ENCODE measurements at regions not wholly inside any gene's neighbourhood (a gene's known extent, or its start where the extent isn't known, plus 50 kb on each side); places are given as distances from the start of the nearest gene placed in this dataset.

DNA sequence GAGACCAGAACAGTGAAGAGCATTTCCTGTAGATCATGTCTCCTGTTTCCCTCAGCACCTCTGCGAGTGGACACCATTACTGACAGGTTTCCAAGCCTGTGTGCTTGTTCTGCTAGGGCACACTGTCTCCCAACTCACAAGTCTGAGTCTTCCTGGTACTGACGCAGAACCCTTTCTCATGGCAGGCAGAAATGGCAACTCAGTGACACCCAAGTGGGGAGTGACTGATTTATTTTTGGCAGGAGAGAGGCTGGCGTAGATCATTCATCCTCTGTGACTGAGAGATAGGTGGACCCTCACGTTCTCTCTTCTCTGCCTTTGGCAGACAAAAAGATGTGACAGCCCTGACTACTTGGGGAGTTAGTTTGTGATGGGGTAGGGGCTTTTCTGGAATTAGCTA, 183.4 kb downstream of the RFC3 start:
- DNase-seq (ENCODE audit: extremely low spot score), result no peak
- POLR2A ChIA-PET, result no interaction called here
- CTCF ChIA-PET, result no interaction called here
- TF ChIP-seq, protein P1, sequence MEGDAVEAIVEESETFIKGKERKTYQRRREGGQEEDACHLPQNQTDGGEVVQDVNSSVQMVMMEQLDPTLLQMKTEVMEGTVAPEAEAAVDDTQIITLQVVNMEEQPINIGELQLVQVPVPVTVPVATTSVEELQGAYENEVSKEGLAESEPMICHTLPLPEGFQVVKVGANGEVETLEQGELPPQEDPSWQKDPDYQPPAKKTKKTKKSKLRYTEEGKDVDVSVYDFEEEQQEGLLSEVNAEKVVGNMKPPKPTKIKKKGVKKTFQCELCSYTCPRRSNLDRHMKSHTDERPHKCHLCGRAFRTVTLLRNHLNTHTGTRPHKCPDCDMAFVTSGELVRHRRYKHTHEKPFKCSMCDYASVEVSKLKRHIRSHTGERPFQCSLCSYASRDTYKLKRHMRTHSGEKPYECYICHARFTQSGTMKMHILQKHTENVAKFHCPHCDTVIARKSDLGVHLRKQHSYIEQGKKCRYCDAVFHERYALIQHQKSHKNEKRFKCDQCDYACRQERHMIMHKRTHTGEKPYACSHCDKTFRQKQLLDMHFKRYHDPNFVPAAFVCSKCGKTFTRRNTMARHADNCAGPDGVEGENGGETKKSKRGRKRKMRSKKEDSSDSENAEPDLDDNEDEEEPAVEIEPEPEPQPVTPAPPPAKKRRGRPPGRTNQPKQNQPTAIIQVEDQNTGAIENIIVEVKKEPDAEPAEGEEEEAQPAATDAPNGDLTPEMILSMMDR (IDR thresholded peaks at IDR 0.05; ENCODE audit: control extremely low read depth, extremely low read depth, low read depth, missing control alignments), result no peak

DNA sequence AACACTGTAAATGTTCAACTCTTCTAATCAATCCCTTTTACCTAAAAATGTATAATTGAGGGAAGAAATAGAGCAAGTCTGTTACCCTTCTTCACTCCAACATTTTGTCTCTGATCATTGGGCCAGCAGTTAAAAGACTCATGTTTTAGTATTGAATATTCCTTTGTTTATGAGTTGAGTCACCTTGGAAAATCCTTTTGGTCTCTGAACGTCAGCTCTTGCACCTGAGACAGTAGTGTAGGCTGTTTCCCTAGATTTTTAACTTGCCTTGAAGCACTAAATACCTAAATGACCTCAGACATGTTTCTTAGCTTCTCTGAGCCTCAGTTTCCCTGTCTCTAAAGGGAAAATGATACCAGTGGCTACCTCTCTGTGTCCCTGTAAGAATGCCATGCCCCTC, 184.2 kb downstream of the RFC3 start:
- no peak for DNase-seq (ENCODE audit: extremely low spot score)
- ChIA-PET POLR2A (no interaction called here), CTCF (no interaction called here)
- TF ChIP-seq, protein P1 (IDR thresholded peaks at IDR 0.05; ENCODE audit: control extremely low read depth, extremely low read depth, low read depth, missing control alignments), result no peak

DNA sequence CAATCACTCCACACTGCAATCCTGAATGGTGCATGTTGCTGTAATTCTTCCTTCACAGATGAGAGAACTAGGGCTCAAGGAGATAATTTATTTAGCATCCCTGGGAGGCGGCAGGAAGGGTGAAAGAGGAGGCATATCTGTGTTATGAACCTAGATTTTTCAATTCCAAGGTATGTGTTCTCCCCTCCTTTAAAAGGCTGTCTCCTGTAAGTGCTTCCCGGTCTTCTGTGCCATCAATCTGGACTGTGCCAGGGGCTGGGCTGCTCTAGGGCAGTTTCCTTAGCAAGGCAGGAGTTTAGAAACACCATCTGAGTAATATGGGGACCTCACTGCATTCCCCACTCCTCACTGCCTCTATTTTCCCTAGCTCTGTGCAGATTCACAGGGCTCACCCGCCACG, 185.0 kb downstream of the RFC3 start:
- ChIA-PET CTCF (interaction anchor here (1.2 kb wide), 1 partner anchor 9 kb away, joined by 3 read pairs; no protein-coding TSS in a partner anchor), POLR2A (no interaction called here)
- TF ChIP-seq, protein P1 (IDR thresholded peaks at IDR 0.05; ENCODE audit: control extremely low read depth, extremely low read depth, low read depth, missing control alignments), result no peak
- DNase-seq (ENCODE audit: extremely low spot score), result no peak

DNA sequence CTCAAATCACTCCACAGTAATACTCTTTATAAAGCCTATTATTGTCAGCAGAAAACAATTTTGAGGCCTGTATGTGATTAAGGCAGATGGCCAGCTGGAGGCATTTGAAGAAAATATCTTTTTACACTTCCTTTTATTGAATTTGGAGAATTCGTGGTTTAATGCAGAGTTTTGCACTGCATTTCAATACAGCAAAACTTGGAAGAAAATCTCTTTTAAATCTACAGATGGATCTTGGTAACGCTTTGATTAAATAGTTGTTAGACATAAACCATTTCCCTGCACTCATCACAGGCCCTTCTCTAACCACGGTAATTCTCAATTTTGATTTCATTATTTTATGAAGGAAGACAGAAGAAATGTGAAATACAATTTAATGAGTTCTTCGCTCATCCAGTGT, 185.7 kb downstream of the RFC3 start:
- TF ChIP-seq, protein P1 (IDR thresholded peaks at IDR 0.05; ENCODE audit: control extremely low read depth, extremely low read depth, low read depth, missing control alignments), result no peak
- ChIA-PET POLR2A (no interaction called here), CTCF (interaction anchor here (1.2 kb wide), 1 partner anchor 10 kb away, joined by 3 read pairs; no protein-coding TSS in a partner anchor)
- no peak for DNase-seq (ENCODE audit: extremely low spot score)

DNA sequence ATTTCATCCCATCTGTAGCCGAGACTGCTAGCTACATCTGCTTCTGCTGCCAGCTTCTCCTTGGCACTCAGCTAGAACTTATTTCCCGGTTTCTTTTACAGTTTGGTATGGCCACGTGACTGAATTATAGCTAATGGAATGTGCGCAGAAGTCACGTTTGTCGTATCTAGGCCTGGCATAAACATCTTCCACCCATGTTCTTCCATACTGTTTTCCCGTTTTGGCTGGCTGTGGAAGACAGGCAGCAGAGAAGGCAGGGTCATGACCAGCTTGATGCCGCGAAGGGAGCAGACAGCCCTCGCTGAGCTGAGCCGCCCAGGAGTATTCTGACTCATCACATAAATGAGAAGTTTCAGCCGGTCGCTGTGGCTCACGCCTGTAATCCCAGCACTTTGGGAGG, 186.7 kb downstream of the RFC3 start:
- DNase-seq (ENCODE audit: extremely low spot score), result no peak
- TF ChIP-seq, protein P1 (IDR thresholded peaks at IDR 0.05; ENCODE audit: control extremely low read depth, extremely low read depth, low read depth, missing control alignments), result no peak
- CTCF ChIA-PET, result no interaction called here
- POLR2A ChIA-PET, result no interaction called here

DNA sequence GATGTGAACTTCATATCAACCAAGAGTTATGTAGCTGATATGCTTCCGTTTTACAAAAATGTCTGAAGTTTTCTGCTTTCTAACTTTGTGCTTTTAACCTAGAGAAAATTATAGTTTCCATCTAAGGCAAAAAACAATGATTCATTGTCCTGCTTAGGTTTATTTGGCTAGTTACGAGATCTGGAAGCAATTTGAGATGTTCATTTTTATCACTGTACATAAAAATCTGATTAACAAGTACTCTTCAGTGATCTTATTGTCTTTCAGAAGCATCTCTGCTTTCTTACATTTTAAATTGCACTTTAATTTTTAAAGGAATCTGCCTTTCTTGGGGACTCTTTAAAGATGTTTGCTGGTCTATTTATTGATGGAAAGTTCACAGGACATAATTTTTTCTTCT, 188.1 kb downstream of the RFC3 start:
- CTCF ChIA-PET, result no interaction called here

More for the DNA sequence above, 188.1 kb downstream of the RFC3 start:
- POLR2A ChIA-PET, result no interaction called here
- TF ChIP-seq, protein P1 (IDR thresholded peaks at IDR 0.05; ENCODE audit: control extremely low read depth, extremely low read depth, low read depth, missing control alignments), result no peak
- no peak for DNase-seq (ENCODE audit: extremely low spot score)

Measured in GM10248 (cell line).